ENCODE measurements at regions not wholly inside any gene's neighbourhood (a gene's known extent, or its start where the extent isn't known, plus 50 kb on each side); places are given as distances from the start of the nearest gene placed in this dataset.

GRCh38 chr9:86800681-86801080, 146.6 kb downstream of the GAS1 start:
- TF ChIP-seq CTCF (IDR thresholded peaks at IDR 0.05) (no peak), POLR2A (IDR thresholded peaks at IDR 0.05) (no peak), EP300 (IDR thresholded peaks at IDR 0.05) (no peak)
